Right forelimb (tissue), 1 donor: ENCODE measurements at regions not wholly inside any gene's neighbourhood (a gene's known extent, or its start where the extent isn't known, plus 50 kb on each side); places are given as distances from the start of the nearest gene placed in this dataset.
A peak's percentile ranks its signal among the peaks of the same experiment; 100 is the strongest.

Experiments
- DNase-seq: peaks from one replicate; pipeline ENCODE4 v3.0.0-alpha.2; 2018

- no peak for DNase-seq
Observed at GRCh38 chr6:159470397-159470796, 222.6 kb downstream of the SOD2 start.

GRCh38 chr6:159469443-159469842 lies 223.6 kb downstream of the SOD2 start:
- no peak for DNase-seq

- no peak for DNase-seq
Observed at GRCh38 chr6:159468994-159469393, 224.0 kb downstream of the SOD2 start.

GRCh38 chr6:159467473-159468041 lies 225.5 kb downstream of the SOD2 start:
- no peak for DNase-seq

GRCh38 chr6:159466926-159467325 lies 226.1 kb downstream of the SOD2 start:
- DNase-seq, result no peak

GRCh38 chr6:159464816-159465215 lies 228.2 kb downstream of the SOD2 start:
- DNase-seq, result peak; percentile 59

GRCh38 chr6:159463119-159463829 lies 229.8 kb downstream of the SOD2 start:
- DNase-seq, result peak; percentile 43

GRCh38 chr6:159462431-159462830 lies 230.6 kb downstream of the SOD2 start:
- DNase-seq, result peak; percentile 12

GRCh38 chr6:159461998-159462397 lies 231.0 kb downstream of the SOD2 start:
- DNase-seq, result no peak

- DNase-seq, result peak; percentile 30
Observed at GRCh38 chr6:159461266-159461665, 231.8 kb downstream of the SOD2 start.

GRCh38 chr6:159460476-159460875 lies 232.6 kb downstream of the SOD2 start:
- no peak for DNase-seq

- DNase-seq, result no peak
Observed at GRCh38 chr6:159456349-159456748, 236.7 kb downstream of the SOD2 start.

GRCh38 chr6:159455700-159456274 lies 237.3 kb downstream of the SOD2 start:
- DNase-seq, result peak; percentile 33

- DNase-seq, result no peak
Observed at GRCh38 chr6:159450815-159451465, 242.1 kb downstream of the SOD2 start.

- no peak for DNase-seq
Observed at GRCh38 chr6:159446340-159446739, 246.7 kb downstream of the SOD2 start.

- DNase-seq, result no peak
Observed at GRCh38 chr6:159445351-159445750, 247.7 kb downstream of the SOD2 start.

GRCh38 chr6:159444056-159444760 lies 248.8 kb downstream of the SOD2 start:
- peak; percentile 60 for DNase-seq

- DNase-seq, result peak; percentile 44
Observed at GRCh38 chr6:159443417-159443920, 249.6 kb downstream of the SOD2 start.

GRCh38 chr6:159441704-159441981 lies 251.4 kb downstream of the SOD2 start:
- DNase-seq, result peak; percentile 34

GRCh38 chr6:159440911-159441703 lies 251.9 kb downstream of the SOD2 start:
- DNase-seq, result no peak

GRCh38 chr6:159440349-159440748 lies 252.7 kb downstream of the SOD2 start:
- no peak for DNase-seq

- DNase-seq, result no peak
Observed at GRCh38 chr6:159439651-159440050, 253.4 kb downstream of the SOD2 start.
